ENCODE measurements at regions not wholly inside any gene's neighbourhood (a gene's known extent, or its start where the extent isn't known, plus 50 kb on each side); places are given as distances from the start of the nearest gene placed in this dataset.

DNA sequence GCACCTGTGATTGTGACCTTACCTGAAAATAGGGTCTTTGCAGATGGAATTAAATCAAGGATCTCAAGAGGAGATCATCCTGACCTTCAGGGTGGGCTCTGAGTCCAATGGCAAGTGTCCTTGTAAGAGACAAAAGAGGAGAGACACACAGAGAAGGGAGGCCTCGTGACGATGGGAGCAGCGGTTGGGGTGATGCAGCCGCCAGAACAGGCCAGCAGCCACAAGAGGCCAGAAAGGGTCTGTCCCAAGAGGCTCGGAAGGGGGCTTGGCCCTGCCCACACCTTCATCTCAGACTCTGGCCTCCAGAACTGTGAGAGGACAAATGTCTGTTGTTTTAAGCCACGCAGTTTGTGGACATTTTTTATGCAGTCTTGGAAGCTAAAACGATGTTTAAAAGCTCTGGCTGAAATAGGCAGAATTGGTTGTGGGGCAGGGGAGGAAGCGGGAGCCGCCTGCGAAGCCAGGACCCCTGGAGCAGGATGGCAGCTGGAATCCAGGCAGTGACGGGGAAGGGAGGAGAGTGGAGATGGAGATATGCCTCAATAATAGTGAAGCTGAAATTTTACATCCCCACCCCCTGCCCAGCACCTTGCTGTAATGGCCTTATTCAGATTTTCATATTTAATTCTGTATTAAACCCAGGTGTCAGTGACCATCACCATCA, 216.4 kb downstream of the ANKRD60 start:
- no peak overlapping the region for H3K23ac ChIP-seq (ENCODE audit: insufficient read length)
- H2BK12ac ChIP-seq (ENCODE audit: low read depth, low read length): no peak overlapping the region
- H3K56ac ChIP-seq (replicated peaks; ENCODE audit: insufficient read length, low read depth, low read length): no peak overlapping the region
- no peak overlapping the region for H2AK5ac ChIP-seq (ENCODE audit: low read depth, low read length)
- H2BK15ac ChIP-seq (ENCODE audit: low read length): no peak overlapping the region
- no peaks in the 10 kb centered on the region for H3K23me2 ChIP-seq (ENCODE audit: low read depth, low read length)
- H3K4me3 ChIP-seq (ENCODE audit: extremely low read depth in 1 of 4, insufficient read depth in 2 of 4, low read depth in 3 of 4, low read length in 4 of 4): no peak overlapping the region
- no peaks in the 10 kb centered on the region; a peak in 1 of 7 replicates for H3K4me1 ChIP-seq (replicated peaks in 1 of 4; ENCODE audit: control insufficient read depth in 3 of 4, insufficient read depth in 4 of 4, low read length in 3 of 4)
- ChIA-PET POLR2A (ENCODE audit: partially characterized antibody) (interaction anchor here (0.6 kb wide), 1 partner anchor 80 kb away, joined by 3 read pairs; no protein-coding TSS in a partner anchor), CTCF (ENCODE audit: partially characterized antibody) (interaction anchor here (1.3 to 2.5 kb wide), 5 partner anchors 16 to 389 kb away, joined by 3 to 12 read pairs (median 4); no protein-coding TSS in a partner anchor)
- no peaks in the 10 kb centered on the region for H3K79me2 ChIP-seq (ENCODE audit: control insufficient read depth in 1 of 2, insufficient read depth in 2 of 2, low read length in 2 of 2)
- H3K14ac ChIP-seq (ENCODE audit: insufficient read length): no peak overlapping the region
- no peak overlapping the region for H3K4ac ChIP-seq (replicated peaks; ENCODE audit: insufficient read length, low read depth, low read length)
- no peak overlapping the region for H2BK20ac ChIP-seq (ENCODE audit: low read length)
- no peaks in the 10 kb centered on the region for H4K20me1 ChIP-seq (replicated peaks in 1 of 2; ENCODE audit: control insufficient read depth in 1 of 2, insufficient read depth in 2 of 2, low read length in 2 of 2)
- no peak overlapping the region for H4K91ac ChIP-seq (replicated peaks; ENCODE audit: insufficient read length, low read length)
- H2BK5ac ChIP-seq (ENCODE audit: low read depth, low read length): no peak overlapping the region
- no peaks in the 10 kb centered on the region for H3K36me3 ChIP-seq (ENCODE audit: control insufficient read depth in 2 of 4, insufficient read depth in 4 of 4, low read length in 3 of 4)
- H3K79me1 ChIP-seq (ENCODE audit: low read depth, low read length): no peaks in the 10 kb centered on the region
- 79% methylated on average over 11 of the region's 11 CpGs; no CpG with 5 or more reads in 1 of the 2 experiments for WGBS, 2 experiments (ENCODE audit: extremely low coverage in 1 of 2, insufficient coverage in 1 of 2, insufficient read length in 1 of 2, insufficient replicate concordance in 2 of 2, low coverage in 1 of 2, low lambda C conversion rate in 2 of 2, missing lambda C conversion rate in 1 of 2)
- FAIRE-seq (no peak), DNase-seq (ENCODE audit: low read depth in 1 of 2, low spot score in 2 of 2) (no peak)
- H2BK120ac ChIP-seq (replicated peaks; ENCODE audit: low read depth, low read length): no peak overlapping the region
- no peak overlapping the region for H4K8ac ChIP-seq (ENCODE audit: extremely low read depth, insufficient read depth, low read length)
- H3K9ac ChIP-seq (replicated peaks in 1 of 4; ENCODE audit: extremely low read depth in 1 of 4, low read depth in 3 of 4, low read length in 3 of 4): no peak overlapping the region
- no peak for TF ChIP-seq POLR2AphosphoS5 (IDR thresholded peaks at IDR 0.05; ENCODE audit: low read depth, low read length)
- no peak for TF ChIP-seq HDAC6 (IDR thresholded peaks at IDR 0.05; ENCODE audit: low read depth, low read length)
- no peak for TF ChIP-seq CEBPB (IDR thresholded peaks at IDR 0.05; ENCODE audit: low read depth, low read length)
- no peak for TF ChIP-seq TCF12 (IDR thresholded peaks at IDR 0.05; ENCODE audit: low read depth, low read length)
- no peak for TF ChIP-seq RNF2 (IDR thresholded peaks at IDR 0.05; ENCODE audit: borderline replicate concordance, low read depth, low read length, missing control alignments, poor library complexity, severe bottlenecking)
- TF ChIP-seq JUN (IDR thresholded peaks at IDR 0.05; ENCODE audit: low read depth, low read length): no peak
- TF ChIP-seq CHD2 (IDR thresholded peaks at IDR 0.05; ENCODE audit: low read length): no peak
- no peak for TF ChIP-seq JUND (IDR thresholded peaks at IDR 0.05; ENCODE audit: low read length)
- no peak for TF ChIP-seq CBX5 (IDR thresholded peaks at IDR 0.05; ENCODE audit: low read depth, low read length)
- TF ChIP-seq CHD1 (IDR thresholded peaks at IDR 0.05; ENCODE audit: low read depth, low read length): no peak
- TF ChIP-seq GABPA (IDR thresholded peaks at IDR 0.05; ENCODE audit: borderline replicate concordance, insufficient read depth, low read length): no peak
- no peak for TF ChIP-seq ASH2L (IDR thresholded peaks at IDR 0.05; ENCODE audit: low read length)
- TF ChIP-seq POU5F1 (IDR thresholded peaks at IDR 0.05; ENCODE audit: low read depth, low read length): no peak
- no peak for TF ChIP-seq SAP30 (IDR thresholded peaks at IDR 0.05; ENCODE audit: insufficient read depth, insufficient replicate concordance, low read length)
- H3K27ac ChIP-seq (ENCODE audit: low read depth, low read length): no peak overlapping the region
- H4K5ac ChIP-seq (ENCODE audit: insufficient read length, low read depth, low read length): no peak overlapping the region
- no peaks in the 10 kb centered on the region for H3K9me3 ChIP-seq (ENCODE audit: insufficient read depth in 2 of 2, low read depth in 1 of 2, low read length in 1 of 2)
- H2AFZ ChIP-seq (ENCODE audit: low read length): no peak overlapping the region
- no peak overlapping the region for H3K4me2 ChIP-seq (ENCODE audit: insufficient read depth in 1 of 2, low read depth in 2 of 2, low read length in 2 of 2)
- H3K27me3 ChIP-seq (replicated peaks in 1 of 4; ENCODE audit: control insufficient read depth in 3 of 4, extremely low read depth in 1 of 4, insufficient read depth in 3 of 4, low read length in 3 of 4): no peaks in the 10 kb centered on the region
- no peak overlapping the region for H3K18ac ChIP-seq (ENCODE audit: extremely low read depth, low read length)

Measured in H1 (cell line).